HG03135 (cell line): ENCODE measurements at regions not wholly inside any gene's neighbourhood (a gene's known extent, or its start where the extent isn't known, plus 50 kb on each side); places are given as distances from the start of the nearest gene placed in this dataset.
"Not testable (repeated sequence)": the region's sequence is repeated elsewhere in the genome, so short reads cannot be mapped to it uniquely, and the experiment has no call there.

Experiments used
- ATAC-seq: cut with Tn5 transposase; IDR thresholded peaks from one replicate; pipeline ENCODE4 v1.9.1; 2021; ENCODE audit warnings: mild to moderate bottlenecking, moderate library complexity; ENCODE audit not compliant: unreplicated experiment

GRCh38 chr9:24881361-24881760 is 335.7 kb upstream of the IZUMO3 start:
- no peak for ATAC-seq

- ATAC-seq, result no peak
Observed at GRCh38 chr9:24879591-24879990, 333.9 kb upstream of the IZUMO3 start.

GRCh38 chr9:24856601-24857000 is 310.9 kb upstream of the IZUMO3 start:
- ATAC-seq, result not testable (repeated sequence)

- ATAC-seq, result no peak
Observed at GRCh38 chr9:24846248-24846912, 300.7 kb upstream of the IZUMO3 start.

GRCh38 chr9:24844217-24844616 is 298.5 kb upstream of the IZUMO3 start:
- no peak for ATAC-seq

- no peak for ATAC-seq
Observed at GRCh38 chr9:24841993-24842392, 296.3 kb upstream of the IZUMO3 start.

- no peak for ATAC-seq
Observed at GRCh38 chr9:24832307-24832706, 286.6 kb upstream of the IZUMO3 start.

- ATAC-seq, result no peak
Observed at GRCh38 chr9:24828687-24829086, 283.0 kb upstream of the IZUMO3 start.

GRCh38 chr9:24824607-24825006 is 278.9 kb upstream of the IZUMO3 start:
- no peak for ATAC-seq

- ATAC-seq, result no peak
Observed at GRCh38 chr9:24820196-24820595, 274.5 kb upstream of the IZUMO3 start.

GRCh38 chr9:24817756-24818155 is 272.1 kb upstream of the IZUMO3 start:
- ATAC-seq, result no peak

- ATAC-seq, result no peak
Observed at GRCh38 chr9:24816006-24816405, 270.3 kb upstream of the IZUMO3 start.

- ATAC-seq, result no peak
Observed at GRCh38 chr9:24801344-24801743, 255.6 kb upstream of the IZUMO3 start.

- no peak for ATAC-seq
Observed at GRCh38 chr9:24793787-24794186, 248.1 kb upstream of the IZUMO3 start.

- ATAC-seq, result no peak
Observed at GRCh38 chr9:24776226-24776625, 230.5 kb upstream of the IZUMO3 start.

GRCh38 chr9:24774199-24774598 is 228.5 kb upstream of the IZUMO3 start:
- ATAC-seq, result not testable (repeated sequence)

- ATAC-seq, result no peak
Observed at GRCh38 chr9:24766081-24766480, 220.4 kb upstream of the IZUMO3 start.

- no peak for ATAC-seq
Observed at GRCh38 chr9:24765025-24765756, 219.5 kb upstream of the IZUMO3 start.

- no peak for ATAC-seq
Observed at GRCh38 chr9:24738421-24738961, 192.8 kb upstream of the IZUMO3 start.

- ATAC-seq, result no peak
Observed at GRCh38 chr9:24731754-24732153, 186.1 kb upstream of the IZUMO3 start.

GRCh38 chr9:24721621-24722020 is 175.9 kb upstream of the IZUMO3 start:
- no peak for ATAC-seq

- no peak for ATAC-seq
Observed at GRCh38 chr9:24712206-24712605, 166.5 kb upstream of the IZUMO3 start.
